ENCODE measurements at regions not wholly inside any gene's neighbourhood (a gene's known extent, or its start where the extent isn't known, plus 50 kb on each side); places are given as distances from the start of the nearest gene placed in this dataset.

- Histone ChIP-seq H3K4ac (ENCODE audit: low read depth, low read length) (no peak overlapping the region), H3K4me1 (ENCODE audit: control insufficient read depth, insufficient read depth, low read length) (no peaks in the 10 kb centered on the region), H2BK20ac (ENCODE audit: low read depth, low read length) (no peak overlapping the region), H3K27ac (ENCODE audit: insufficient read depth, low read length) (no peak overlapping the region), H2AFZ (replicated peaks; ENCODE audit: low read length, poor library complexity) (no peak overlapping the region), H3K9me3 (ENCODE audit: control insufficient read depth, insufficient read depth, low read length) (no peaks in the 10 kb centered on the region), H3K36me3 (ENCODE audit: control insufficient read depth, insufficient read depth, low read length) (no peaks in the 10 kb centered on the region), H3K4me3 (ENCODE audit: insufficient read depth, low read depth, low read length) (no peak overlapping the region), H4K20me1 (ENCODE audit: insufficient read depth, low read length) (no peaks in the 10 kb centered on the region), H2BK5ac (ENCODE audit: low read depth, low read length, poor library complexity, severe bottlenecking) (no peak overlapping the region), H3K27me3 (ENCODE audit: control insufficient read depth, insufficient read depth, low read length) (peaks cover 1% of the 10 kb centered on the region; the same call in 1 of the 2 replicates), H2AK9ac (replicated peaks; ENCODE audit: low read depth, low read length, poor library complexity) (no peak overlapping the region), H3K14ac (replicated peaks; ENCODE audit: low read depth, low read length) (no peak overlapping the region), H3K18ac (ENCODE audit: low read depth, low read length) (no peak overlapping the region), H4K8ac (ENCODE audit: low read depth in 2 of 2, low read length in 2 of 2) (no peak overlapping the region), H3K9ac (ENCODE audit: low read depth, low read length) (no peak overlapping the region), H3K79me1 (ENCODE audit: low read depth in 1 of 2, low read length in 2 of 2) (no peaks in the 10 kb centered on the region), H3K56ac (ENCODE audit: extremely low read depth, insufficient read depth, low read length) (no peak overlapping the region), H2AK5ac (ENCODE audit: low read depth, low read length) (no peak overlapping the region), H3K23ac (ENCODE audit: low read depth, low read length) (no peak overlapping the region), H4K91ac (ENCODE audit: insufficient read depth, low read depth, low read length) (no peak overlapping the region), H2BK120ac (ENCODE audit: low read depth, low read length) (no peak overlapping the region), H3K9me1 (ENCODE audit: insufficient read depth, low read length) (no peaks in the 10 kb centered on the region), H2BK15ac (ENCODE audit: low read depth, low read length) (no peak overlapping the region), H4K5ac (ENCODE audit: low read depth, low read length) (no peak overlapping the region), H3K4me2 (ENCODE audit: low read depth, low read length) (no peak overlapping the region)
- TF ChIP-seq MAZ (IDR thresholded peaks at IDR 0.05; ENCODE audit: borderline replicate concordance, low read depth, low read length) (no peak), ELK1 (IDR thresholded peaks at IDR 0.05; ENCODE audit: borderline replicate concordance, low read depth, low read length) (no peak), CEBPB (IDR thresholded peaks at IDR 0.05; ENCODE audit: low read depth, low read length) (no peak), RAD21 (IDR thresholded peaks at IDR 0.05; ENCODE audit: low read length) (no peak), CTCF (conservative IDR thresholded peaks at IDR 0.05; ENCODE audit: low read depth, low read length) (no peak), RFX5 (IDR thresholded peaks at IDR 0.05; ENCODE audit: low read depth, low read length) (no peak), USF2 (IDR thresholded peaks at IDR 0.05; ENCODE audit: low read depth, low read length) (no peak), NFE2L2 (IDR thresholded peaks at IDR 0.05; ENCODE audit: low read depth, low read length) (no peak)
- BruUV-seq (replicated peaks), result no TSS peak
- intact Hi-C loops (cut with micrococcal nuclease), result no loop called here
- in situ Hi-C loops (cut with MboI; ENCODE audit: low sequenced_read_pairs), result no loop called here
- dilution Hi-C loops (cut with HindIII; ENCODE audit: low sequenced_read_pairs, unreplicated experiment), result no loop called here
- no peak for DNase-seq
- ChIA-PET POLR2A (ENCODE audit: unreplicated experiment) (no interaction called here), CTCF (no interaction called here)
- no CpG with 5 or more reads among the region's 2 CpGs for whole genome bisulfite sequencing, 2 experiments (ENCODE audit: extremely low coverage in 2 of 2, insufficient read length in 1 of 2)
- no peak for ATAC-seq (ENCODE audit: low read depth)
These were observed 148.0 kb upstream of the SLC14A2 start for GRCh38 chr18:45467293-45467692.

Data from IMR-90 (cell line).